Vagina (tissue), 2 donors: ENCODE measurements at regions not wholly inside any gene's neighbourhood (a gene's known extent, or its start where the extent isn't known, plus 50 kb on each side); places are given as distances from the start of the nearest gene placed in this dataset.

Source experiments
- DNase-seq, 2 donors: peaks; one replicate each; pipeline ENCODE4 v3.0.0-alpha.2; 2017; ENCODE audit errors: extremely low spot score in 2 of 2
- H3K27ac ChIP-seq: fragments of 200-600 bp; sonication (generic); one replicate; pipeline ENCODE4 v1.5.1; 2019
- H3K27me3 ChIP-seq: fragments of 200-600 bp; sonication (generic); one replicate; pipeline ENCODE4 v1.5.1; 2019
- H3K36me3 ChIP-seq, 2 donors: fragments of 200-600 bp; sonication (generic); one replicate each; pipeline ENCODE4 v1.5.1; 2017 to 2019
- H3K4me1 ChIP-seq: fragments of 200-600 bp; sonication (generic); one replicate; pipeline ENCODE4 v1.5.1; 2019
- H3K4me3 ChIP-seq, 2 donors: fragments of 200-600 bp; sonication (generic); 1 replicate in 1 of 2; 2 replicates in 1 of 2; pipeline ENCODE4 v1.5.1; 2016 to 2019
- H3K9me3 ChIP-seq: fragments of 200-600 bp; sonication (generic); one replicate; pipeline ENCODE4 v1.5.1; 2019
- POLR2A ChIP-seq, 2 donors: fragments of 450-650 bp; IDR thresholded peaks; one replicate each; pipeline ENCODE4 v1.6.1; 2017; ENCODE audit warnings: antibody characterized with exemption in 2 of 2, mild to moderate bottlenecking in 2 of 2, moderate library complexity in 2 of 2
- POLR2AphosphoS5 ChIP-seq, 2 donors: sonication (generic); formaldehyde crosslinking; IDR thresholded peaks; one replicate each; pipeline ENCODE4 v1.9.0; 2017; ENCODE audit warnings: antibody characterized with exemption in 2 of 2, mild to moderate bottlenecking in 2 of 2, low read depth in 1 of 2; ENCODE audit not compliant: insufficient read depth in 1 of 2
- intact Hi-C: fragments of 100-400 bp; cut with DNase I; formaldehyde crosslinking; loops from one replicate; pipeline ENCODE4 v1.15.1; 2023
- TF ChIP-seq, protein P1 (sequence below), 3 experiments: fragments of 450-650 bp in 2 of 3; fragments of 200-600 bp in 1 of 3; sonication (generic) in 1 of 3; IDR thresholded peaks; one replicate each; pipeline ENCODE4 v1.5.1; 2017 to 2019; ENCODE audit warnings: antibody characterized with exemption in 3 of 3, mild to moderate bottlenecking in 2 of 3, moderate library complexity in 2 of 3

DNA sequence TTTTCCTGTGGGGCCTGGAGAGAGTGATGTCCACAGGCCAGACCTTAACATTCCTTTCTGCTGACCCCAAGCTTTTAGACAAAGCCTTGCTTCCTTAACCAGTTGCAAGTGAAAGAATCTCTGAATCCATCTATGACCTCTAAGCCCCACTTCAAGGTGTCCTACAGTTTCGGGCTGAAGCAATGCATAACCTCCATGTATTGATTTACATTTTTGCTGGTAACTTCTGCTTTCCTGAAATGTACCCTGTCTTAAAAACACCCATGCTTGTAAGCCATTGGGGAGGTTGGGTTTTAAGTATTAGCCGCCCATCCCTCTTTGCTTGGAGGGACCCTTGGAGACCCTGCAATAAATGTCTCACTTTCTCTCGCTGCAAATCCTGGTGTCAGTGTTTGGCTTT, 190.6 kb downstream of the VRK1 start:
- H3K27ac ChIP-seq, result no peak overlapping the region
- no peak for TF ChIP-seq POLR2A (IDR thresholded peaks at IDR 0.05)
- TF ChIP-seq POLR2AphosphoS5 (IDR thresholded peaks at IDR 0.05; ENCODE audit: insufficient read depth in 1 of 2, low read depth in 1 of 2), result no peak
- TF ChIP-seq, protein P1, sequence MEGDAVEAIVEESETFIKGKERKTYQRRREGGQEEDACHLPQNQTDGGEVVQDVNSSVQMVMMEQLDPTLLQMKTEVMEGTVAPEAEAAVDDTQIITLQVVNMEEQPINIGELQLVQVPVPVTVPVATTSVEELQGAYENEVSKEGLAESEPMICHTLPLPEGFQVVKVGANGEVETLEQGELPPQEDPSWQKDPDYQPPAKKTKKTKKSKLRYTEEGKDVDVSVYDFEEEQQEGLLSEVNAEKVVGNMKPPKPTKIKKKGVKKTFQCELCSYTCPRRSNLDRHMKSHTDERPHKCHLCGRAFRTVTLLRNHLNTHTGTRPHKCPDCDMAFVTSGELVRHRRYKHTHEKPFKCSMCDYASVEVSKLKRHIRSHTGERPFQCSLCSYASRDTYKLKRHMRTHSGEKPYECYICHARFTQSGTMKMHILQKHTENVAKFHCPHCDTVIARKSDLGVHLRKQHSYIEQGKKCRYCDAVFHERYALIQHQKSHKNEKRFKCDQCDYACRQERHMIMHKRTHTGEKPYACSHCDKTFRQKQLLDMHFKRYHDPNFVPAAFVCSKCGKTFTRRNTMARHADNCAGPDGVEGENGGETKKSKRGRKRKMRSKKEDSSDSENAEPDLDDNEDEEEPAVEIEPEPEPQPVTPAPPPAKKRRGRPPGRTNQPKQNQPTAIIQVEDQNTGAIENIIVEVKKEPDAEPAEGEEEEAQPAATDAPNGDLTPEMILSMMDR (IDR thresholded peaks at IDR 0.05), result no peak
- intact Hi-C loops, result no loop called here
- no peaks in the 10 kb centered on the region for H3K36me3 ChIP-seq
- no peaks in the 10 kb centered on the region for H3K27me3 ChIP-seq
- no peak for DNase-seq
- H3K4me3 ChIP-seq, result no peak overlapping the region
- no peaks in the 10 kb centered on the region for H3K4me1 ChIP-seq
- H3K9me3 ChIP-seq, result no peaks in the 10 kb centered on the region

DNA sequence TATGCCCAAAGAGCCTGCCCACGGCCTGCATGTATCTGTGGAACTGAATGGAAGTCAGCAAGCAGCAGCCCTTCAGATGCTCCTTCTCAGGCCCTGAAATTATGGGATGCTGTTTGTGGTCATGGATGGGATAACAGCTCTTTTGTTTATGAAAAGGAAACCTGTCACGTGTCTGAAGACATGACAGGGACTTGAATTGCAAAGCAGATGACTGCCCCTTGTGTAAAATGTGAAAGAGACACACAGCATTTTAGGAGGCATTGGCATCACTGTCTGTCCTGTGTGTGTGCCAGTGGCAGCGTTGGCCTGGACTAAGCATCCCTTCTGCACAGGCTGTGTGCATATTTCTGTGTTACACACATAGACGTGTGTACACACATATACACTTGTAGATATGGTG, 192.1 kb downstream of the VRK1 start:
- H3K4me1 ChIP-seq, result no peaks in the 10 kb centered on the region
- no peak overlapping the region for H3K27ac ChIP-seq
- TF ChIP-seq POLR2AphosphoS5 (IDR thresholded peaks at IDR 0.05; ENCODE audit: insufficient read depth in 1 of 2, low read depth in 1 of 2), result no peak
- no peak for TF ChIP-seq POLR2A (IDR thresholded peaks at IDR 0.05)
- TF ChIP-seq, protein P1 (IDR thresholded peaks at IDR 0.05), result no peak
- intact Hi-C loops, result no loop called here
- no peaks in the 10 kb centered on the region for H3K36me3 ChIP-seq
- no peaks in the 10 kb centered on the region for H3K27me3 ChIP-seq
- no peak for DNase-seq
- H3K9me3 ChIP-seq, result no peaks in the 10 kb centered on the region
- H3K4me3 ChIP-seq, result no peak overlapping the region

DNA sequence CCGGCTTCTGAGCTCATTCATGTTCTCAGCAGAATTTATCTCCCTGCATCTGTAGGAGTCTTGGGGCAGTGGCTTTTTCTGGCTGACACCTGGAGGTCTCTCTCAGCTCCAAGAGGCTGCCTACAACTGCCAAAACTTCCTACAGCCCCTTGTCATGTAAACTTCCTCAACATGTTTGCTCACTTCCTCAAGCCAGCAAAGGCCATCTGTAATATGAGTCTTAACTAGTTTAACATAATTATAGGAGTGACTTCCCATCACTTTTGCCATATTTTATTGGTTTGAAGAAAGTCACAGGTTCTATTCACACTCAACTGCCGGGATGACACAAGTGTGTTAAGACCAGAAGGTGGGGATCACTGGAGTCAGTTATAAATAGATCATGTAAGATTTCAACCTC, 194.0 kb downstream of the VRK1 start:
- H3K27me3 ChIP-seq, result no peaks in the 10 kb centered on the region
- H3K4me3 ChIP-seq, result no peak overlapping the region
- no peaks in the 10 kb centered on the region for H3K9me3 ChIP-seq
- H3K4me1 ChIP-seq, result no peaks in the 10 kb centered on the region
- TF ChIP-seq, protein P1 (IDR thresholded peaks at IDR 0.05), result no peak
- TF ChIP-seq POLR2A (IDR thresholded peaks at IDR 0.05), result no peak
- no peak for TF ChIP-seq POLR2AphosphoS5 (IDR thresholded peaks at IDR 0.05; ENCODE audit: insufficient read depth in 1 of 2, low read depth in 1 of 2)
- no peaks in the 10 kb centered on the region for H3K36me3 ChIP-seq
- intact Hi-C loops, result no loop called here
- no peak overlapping the region for H3K27ac ChIP-seq
- peak in 1 of 2 donors; percentile 27 for DNase-seq

DNA sequence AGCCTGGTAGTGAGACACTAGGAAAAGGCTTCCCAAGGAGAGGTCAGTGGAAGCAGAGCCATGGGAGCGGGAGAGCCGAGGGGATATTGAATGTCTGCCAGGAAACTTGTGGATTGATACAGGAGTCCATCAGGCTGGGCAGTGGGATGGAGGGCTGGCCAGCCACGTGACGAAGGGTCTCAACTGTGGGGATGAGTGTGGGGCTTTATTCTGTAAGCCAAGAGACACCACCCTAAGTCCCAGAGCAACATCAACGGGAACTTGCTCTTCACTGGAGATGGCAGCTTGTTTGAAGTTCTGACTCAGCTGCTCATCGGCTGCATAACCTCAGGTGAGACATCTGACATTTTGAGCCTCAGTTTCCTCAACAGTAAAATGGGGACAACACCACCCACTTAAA, 197.8 kb downstream of the VRK1 start:
- Histone ChIP-seq H3K27ac (no peak overlapping the region), H3K27me3 (no peaks in the 10 kb centered on the region), H3K36me3 (no peaks in the 10 kb centered on the region), H3K4me1 (no peaks in the 10 kb centered on the region), H3K4me3 (no peak overlapping the region), H3K9me3 (no peaks in the 10 kb centered on the region)
- DNase-seq, result peak in 1 of 2 donors; percentile 62
- TF ChIP-seq POLR2AphosphoS5 (IDR thresholded peaks at IDR 0.05; ENCODE audit: insufficient read depth in 1 of 2, low read depth in 1 of 2) (no peak), POLR2A (IDR thresholded peaks at IDR 0.05) (no peak)
- intact Hi-C loops, result no loop called here

DNA sequence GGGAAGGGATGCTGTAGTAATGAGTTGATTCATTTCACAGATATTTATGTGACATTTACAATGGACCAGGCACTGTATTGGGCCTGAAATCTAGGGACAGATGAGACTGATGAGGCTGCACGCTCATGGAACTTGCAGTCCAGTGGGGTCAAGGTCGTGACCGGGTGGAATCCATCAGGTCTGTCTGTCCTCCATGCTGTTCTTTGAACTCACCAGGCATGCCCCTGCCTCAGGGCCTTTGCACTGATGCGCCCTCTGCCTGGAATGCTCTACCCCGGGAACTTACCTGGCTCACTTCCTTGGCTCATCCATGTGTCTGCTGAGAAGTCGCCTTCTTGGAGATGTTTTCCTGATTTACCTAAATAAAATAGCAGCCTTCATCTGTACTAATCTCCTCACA, 200.1 kb downstream of the VRK1 start:
- H3K27ac ChIP-seq, result no peak overlapping the region
- no peak overlapping the region for H3K4me3 ChIP-seq
- H3K36me3 ChIP-seq, result no peaks in the 10 kb centered on the region
- H3K4me1 ChIP-seq, result no peaks in the 10 kb centered on the region
- H3K27me3 ChIP-seq, result no peaks in the 10 kb centered on the region
- intact Hi-C loops, result no loop called here
- DNase-seq, result peak; percentile 62 to 70
- H3K9me3 ChIP-seq, result no peaks in the 10 kb centered on the region
- TF ChIP-seq, protein P1 (IDR thresholded peaks at IDR 0.05), result no peak
- no peak for TF ChIP-seq POLR2AphosphoS5 (IDR thresholded peaks at IDR 0.05; ENCODE audit: insufficient read depth in 1 of 2, low read depth in 1 of 2)
- no peak for TF ChIP-seq POLR2A (IDR thresholded peaks at IDR 0.05)
